ENCODE measurements at regions not wholly inside any gene's neighbourhood (a gene's known extent, or its start where the extent isn't known, plus 50 kb on each side); places are given as distances from the start of the nearest gene placed in this dataset.

GRCh38 chr3:118846176-118846575, 188.5 kb downstream of the IGSF11 start (continued):
- TF ChIP-seq CTCF (IDR thresholded peaks at IDR 0.05) (no peak), TEAD4 (IDR thresholded peaks at IDR 0.05; ENCODE audit: borderline replicate concordance, insufficient read depth) (no peak), FOSL2 (IDR thresholded peaks at IDR 0.05; ENCODE audit: borderline replicate concordance, low read depth) (no peak), NFIC (IDR thresholded peaks at IDR 0.05; ENCODE audit: borderline replicate concordance) (no peak)

Small RNAs in the stretch of these regions (small RNA-seq; reads per million reads assigned to genes)
- gene MIR4447 (0 reads per million in 7 experiments), gene RF01884 (0 reads per million in 7 experiments), gene RNU5E-8P (0 reads per million in 7 experiments), gene RNU6-1200P (0 reads per million in 7 experiments)
